ENCODE measurements at regions not wholly inside any gene's neighbourhood (a gene's known extent, or its start where the extent isn't known, plus 50 kb on each side); places are given as distances from the start of the nearest gene placed in this dataset.

- DNase-seq (ENCODE audit: low spot score) = no peak
Observed at GRCh38 chr2:196361606-196362326, 190.4 kb upstream of the STK17B start.

- DNase-seq (ENCODE audit: low spot score) = no peak
Observed at GRCh38 chr2:196362973-196363549, 191.7 kb upstream of the STK17B start.

GRCh38 chr2:196365145-196365544, 193.8 kb upstream of the STK17B start:
- no peak for DNase-seq (ENCODE audit: low spot score)

- no peak for DNase-seq (ENCODE audit: low spot score)
Observed at GRCh38 chr2:196365923-196366322, 194.5 kb upstream of the STK17B start.

GRCh38 chr2:196367633-196368032, 196.3 kb upstream of the STK17B start:
- DNase-seq (ENCODE audit: low spot score) = no peak

GRCh38 chr2:196368546-196369225, 197.3 kb upstream of the STK17B start:
- DNase-seq (ENCODE audit: low spot score) = no peak

- no peak for DNase-seq (ENCODE audit: low spot score)
Observed at GRCh38 chr2:196369967-196370366, 198.6 kb upstream of the STK17B start.

- DNase-seq (ENCODE audit: low spot score) = no peak
Observed at GRCh38 chr2:196370381-196370780, 199.0 kb upstream of the STK17B start.

- DNase-seq (ENCODE audit: low spot score) = no peak
Observed at GRCh38 chr2:196372276-196372809, 201.0 kb upstream of the STK17B start.

- no peak for DNase-seq (ENCODE audit: low spot score)
Observed at GRCh38 chr2:196372811-196373664, 201.7 kb upstream of the STK17B start.

- DNase-seq (ENCODE audit: low spot score) = no peak
Observed at GRCh38 chr2:196376984-196377877, 205.9 kb upstream of the STK17B start.

GRCh38 chr2:196379600-196379999, 208.2 kb upstream of the STK17B start:
- DNase-seq (ENCODE audit: low spot score) = no peak

GRCh38 chr2:196380098-196380497, 208.7 kb upstream of the STK17B start:
- DNase-seq (ENCODE audit: low spot score) = no peak

- no peak for DNase-seq (ENCODE audit: low spot score)
Observed at GRCh38 chr2:196380575-196380974, 209.2 kb upstream of the STK17B start.

- DNase-seq (ENCODE audit: low spot score) = no peak
Observed at GRCh38 chr2:196381464-196381863, 210.1 kb upstream of the STK17B start.

GRCh38 chr2:196383799-196384198, 212.4 kb upstream of the STK17B start:
- no peak for DNase-seq (ENCODE audit: low spot score)

GRCh38 chr2:196384729-196385128, 213.4 kb upstream of the STK17B start:
- no peak for DNase-seq (ENCODE audit: low spot score)

GRCh38 chr2:196389670-196390069, 218.3 kb upstream of the STK17B start:
- no peak for DNase-seq (ENCODE audit: low spot score)

GRCh38 chr2:196390243-196391148, 219.1 kb upstream of the STK17B start:
- no peak for DNase-seq (ENCODE audit: low spot score)

- no peak for DNase-seq (ENCODE audit: low spot score)
Observed at GRCh38 chr2:196391149-196391479, 219.7 kb upstream of the STK17B start.
